ENCODE measurements at regions not wholly inside any gene's neighbourhood (a gene's known extent, or its start where the extent isn't known, plus 50 kb on each side); places are given as distances from the start of the nearest gene placed in this dataset.

- H3K4me3 ChIP-seq (ENCODE audit: low read depth, low read length): no peak overlapping the region
- no peak for TF ChIP-seq CTCF (conservative IDR thresholded peaks at IDR 0.05; ENCODE audit: low read depth, low read length)
- no peak for DNase-seq (ENCODE audit: low read depth)
These were observed 611.2 kb upstream of the PLXNA2 start for GRCh38 chr1:208855403-208855802.

DNA sequence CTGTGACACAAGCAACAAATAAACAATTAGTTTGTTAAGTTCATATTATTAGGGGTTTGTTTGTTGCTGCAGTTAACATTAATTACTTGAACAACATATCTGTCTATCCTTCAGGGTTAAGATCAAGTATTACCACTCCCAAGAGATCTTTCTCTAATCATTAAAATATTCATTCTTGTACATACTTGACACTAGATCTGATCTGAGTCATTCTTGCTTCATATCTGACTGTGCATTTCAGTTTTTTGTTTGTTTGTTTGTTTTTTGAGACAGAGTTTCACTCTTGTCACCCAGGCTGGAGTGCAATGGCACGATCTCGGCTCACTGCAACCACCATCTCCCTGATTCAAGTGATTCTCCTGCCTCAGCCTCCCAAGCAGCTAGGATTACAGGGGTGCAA is 613.3 kb upstream of the PLXNA2 start:
- no peak for TF ChIP-seq CTCF (conservative IDR thresholded peaks at IDR 0.05; ENCODE audit: low read depth, low read length)
- DNase-seq (ENCODE audit: low read depth): no peak
- no peak overlapping the region for H3K4me3 ChIP-seq (ENCODE audit: low read depth, low read length)

GRCh38 chr1:208858738-208859137 is 614.6 kb upstream of the PLXNA2 start:
- no peak for TF ChIP-seq CTCF (conservative IDR thresholded peaks at IDR 0.05; ENCODE audit: low read depth, low read length)
- no peak for DNase-seq (ENCODE audit: low read depth)
- H3K4me3 ChIP-seq (ENCODE audit: low read depth, low read length): no peak overlapping the region

- TF ChIP-seq CTCF (conservative IDR thresholded peaks at IDR 0.05; ENCODE audit: low read depth, low read length): no peak
- DNase-seq (ENCODE audit: low read depth): no peak
- no peak overlapping the region for H3K4me3 ChIP-seq (ENCODE audit: low read depth, low read length)
These were observed 620.3 kb upstream of the PLXNA2 start for GRCh38 chr1:208864366-208864965.

DNA sequence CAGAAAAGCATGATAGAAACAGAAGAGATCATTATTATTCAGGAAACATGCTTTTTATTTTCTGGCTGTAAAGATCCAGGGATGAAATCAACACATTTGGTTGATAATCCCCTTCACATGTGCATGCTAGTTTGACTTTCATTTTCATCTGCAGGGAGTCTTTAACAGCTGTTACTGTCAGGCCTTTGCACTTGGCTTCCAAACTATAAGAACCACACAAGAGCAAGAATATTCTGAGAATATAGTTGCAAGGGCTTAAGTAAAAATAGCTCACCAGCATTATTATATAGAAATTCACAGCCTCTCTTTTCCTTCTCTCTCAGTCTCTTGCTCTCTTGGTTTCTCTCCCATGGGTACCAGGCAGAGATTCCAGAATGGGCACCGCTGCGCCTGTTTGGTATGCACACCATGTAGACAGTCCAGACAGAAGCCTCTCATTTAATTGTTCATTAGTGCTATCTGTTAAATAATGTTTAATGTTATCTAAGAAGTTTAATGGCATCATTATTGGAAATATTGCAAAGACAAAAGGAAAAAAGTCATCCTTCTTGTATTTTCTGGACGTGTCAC is 622.3 kb upstream of the PLXNA2 start:
- DNase-seq (ENCODE audit: low read depth): no peak
- H3K4me3 ChIP-seq (ENCODE audit: low read depth, low read length): no peak overlapping the region
- no peak for TF ChIP-seq CTCF (conservative IDR thresholded peaks at IDR 0.05; ENCODE audit: low read depth, low read length)

- TF ChIP-seq CTCF (conservative IDR thresholded peaks at IDR 0.05; ENCODE audit: low read depth, low read length): no peak
- DNase-seq (ENCODE audit: low read depth): no peak
These were observed 624.4 kb upstream of the PLXNA2 start for GRCh38 chr1:208868554-208868953.

GRCh38 chr1:208874915-208875314 is 630.7 kb upstream of the PLXNA2 start:
- no peak overlapping the region for H3K4me3 ChIP-seq (ENCODE audit: low read depth, low read length)
- TF ChIP-seq CTCF (conservative IDR thresholded peaks at IDR 0.05; ENCODE audit: low read depth, low read length): no peak
- DNase-seq (ENCODE audit: low read depth): no peak

More at GRCh38 chr1:208868554-208868953, 624.4 kb upstream of the PLXNA2 start:
- H3K4me3 ChIP-seq (ENCODE audit: low read depth, low read length): no peak overlapping the region
